SK-N-SH (cell line): ENCODE measurements at regions not wholly inside any gene's neighbourhood (a gene's known extent, or its start where the extent isn't known, plus 50 kb on each side); places are given as distances from the start of the nearest gene placed in this dataset.

ENCODE experiments used
- CTCF ChIA-PET: fragments of 300-600, 350-600 bp; formaldehyde crosslinking; extraction: SDS; loops from one replicate; lab custom pipeline; 2021; lab: Yijun Ruan, JAX
- POLR2A ChIA-PET: fragments of 350-600 bp; sonication (Branson Sonifier 250); formaldehyde crosslinking; extraction: SDS; loops from one replicate; lab custom pipeline; 2020; ENCODE audit warnings: antibody characterized with exemption, inconsistent platforms; lab: Yijun Ruan, JAX
- DNase-seq: peaks from one replicate; pipeline ENCODE4 v3.0.0; 2012
- H2AFZ ChIP-seq: fragments of 200-600 bp; sonication (generic); 2 replicates; pipeline ENCODE4 v1.8.1; 2016; ENCODE audit warnings: antibody characterized with exemption, mild to moderate bottlenecking, low read depth
- H3F3A ChIP-seq: fragments of 200-600 bp; sonication (generic); replicated peaks from 2 replicates; pipeline ENCODE3; 2016; ENCODE audit warnings: antibody characterized with exemption, mild to moderate bottlenecking; ENCODE audit not compliant: insufficient read depth
- H3K27ac ChIP-seq, 2 experiments: fragments of 200-500 bp in 1 of 2; fragments of 200-600 bp in 1 of 2; sonication (Bioruptor generic) in 1 of 2; sonication (generic), shearing (Covaris generic) in 1 of 2; 2 replicates each; pipeline versions ENCODE4 v1.5.1 to v1.6.1; 2014 to 2016; ENCODE audit warnings: low read depth in 2 of 2, inconsistent platforms in 1 of 2, low read length in 1 of 2, mild to moderate bottlenecking in 1 of 2, mixed read lengths in 1 of 2
- H3K27me3 ChIP-seq: fragments of 200-600 bp; sonication (generic), shearing (Covaris generic); 2 replicates; pipeline ENCODE4 v1.6.1; 2016; ENCODE audit warnings: mixed run types; ENCODE audit not compliant: insufficient read depth
- H3K36me3 ChIP-seq, 2 experiments: fragments of 200-500 bp in 1 of 2; fragments of 200-600 bp in 1 of 2; sonication (Bioruptor generic) in 1 of 2; sonication (generic) in 1 of 2; replicated peaks in 1 of 2; 2 replicates each; pipeline versions ENCODE3 to v1.5.1; 2014 to 2016; ENCODE audit warnings: low read length in 1 of 2, mild to moderate bottlenecking in 1 of 2; ENCODE audit not compliant: insufficient read depth in 2 of 2, control insufficient read depth in 1 of 2
- H3K4me1 ChIP-seq, 2 experiments: fragments of 200-500 bp in 1 of 2; fragments of 200-600 bp in 1 of 2; sonication (Bioruptor generic) in 1 of 2; sonication (generic), shearing (Covaris generic) in 1 of 2; 2 replicates each; pipeline versions ENCODE4 v1.5.1 to v1.6.1; 2014 to 2016; ENCODE audit warnings: low read depth in 1 of 2, low read length in 1 of 2, mixed run types in 1 of 2; ENCODE audit not compliant: insufficient read depth in 2 of 2, control insufficient read depth in 1 of 2
- H3K4me2 ChIP-seq: fragments of 200-600 bp; sonication (generic), shearing (Covaris generic); 2 replicates; pipeline ENCODE4 v1.6.1; 2017; ENCODE audit warnings: mixed run types
- H3K4me3 ChIP-seq, 2 experiments: fragments of 200-500 bp in 1 of 2; fragments of 200-600 bp in 1 of 2; sonication (Bioruptor generic) in 1 of 2; sonication (generic), shearing (Covaris generic) in 1 of 2; 2 replicates each; pipeline versions ENCODE4 v1.5.1 to v1.8.1; 2014 to 2016; ENCODE audit warnings: low read depth in 2 of 2, inconsistent platforms in 1 of 2, low read length in 1 of 2, mild to moderate bottlenecking in 1 of 2, mixed read lengths in 1 of 2, moderate library complexity in 1 of 2
- H3K79me2 ChIP-seq: fragments of 200-600 bp; sonication (generic); 2 replicates; pipeline ENCODE4 v1.8.1; 2017; ENCODE audit warnings: mild to moderate bottlenecking; ENCODE audit not compliant: insufficient read depth
- H3K9ac ChIP-seq: fragments of 200-600 bp; sonication (generic); 2 replicates; pipeline ENCODE4 v1.6.1; 2017; ENCODE audit warnings: mixed run types
- H3K9me2 ChIP-seq: fragments of 200-600 bp; sonication (generic); 2 replicates; pipeline ENCODE4 v1.6.1; 2017; ENCODE audit warnings: mixed run types
- H3K9me3 ChIP-seq: fragments of 200-600 bp; sonication (generic); 2 replicates; pipeline ENCODE4 v1.6.1; 2017; ENCODE audit warnings: mixed run types, mild to moderate bottlenecking, moderate library complexity
- H4K20me1 ChIP-seq: fragments of 200-600 bp; sonication (generic); 2 replicates; pipeline ENCODE4 v1.6.1; 2017; ENCODE audit warnings: mild to moderate bottlenecking, mixed run types; ENCODE audit not compliant: insufficient read depth
- CHD2 ChIP-seq: fragments of 150-350 bp; IDR thresholded peaks from 2 replicates; pipeline ENCODE4 v1.6.1; 2018; ENCODE audit warnings: low read length; ENCODE audit not compliant: partially characterized antibody
- CTCF ChIP-seq: fragments of 200-600 bp; sonication (generic); IDR thresholded peaks from 2 replicates; pipeline ENCODE4 v1.6.1; 2017; ENCODE audit warnings: antibody characterized with exemption, mild to moderate bottlenecking, moderate library complexity
- EP300 ChIP-seq, 2 experiments: IDR thresholded peaks; 2 replicates each; pipeline versions ENCODE4 v1.4.0 to v1.6.1; 2012; ENCODE audit warnings: borderline replicate concordance in 1 of 2, low read depth in 1 of 2, low read length in 1 of 2
- EZH2phosphoT487 ChIP-seq: fragments of 200-600 bp; sonication (generic); IDR thresholded peaks from 2 replicates; pipeline ENCODE4 v1.6.1; 2017; ENCODE audit warnings: low read depth, mixed run types, mild to moderate bottlenecking, antibody characterized with exemption, moderate library complexity, borderline replicate concordance
- FOXJ3 ChIP-seq: sonication (generic); formaldehyde crosslinking; IDR thresholded peaks from 2 replicates; pipeline ENCODE4 v1.5.1; 2020; ENCODE audit warnings: mild to moderate bottlenecking, missing genetic modification reagents
- FOXM1 ChIP-seq: IDR thresholded peaks from 2 replicates; pipeline ENCODE4 v1.4.0; 2012; ENCODE audit warnings: low read depth, mild to moderate bottlenecking
- GABPA ChIP-seq: IDR thresholded peaks from 2 replicates; pipeline ENCODE4 v1.4.0; 2012; ENCODE audit warnings: low read depth, mild to moderate bottlenecking
- GATA2 ChIP-seq: sonication (generic); formaldehyde crosslinking; IDR thresholded peaks from 2 replicates; pipeline ENCODE4 v1.5.0; 2020; ENCODE audit warnings: mild to moderate bottlenecking, missing genetic modification reagents
- IRF3 ChIP-seq: fragments of 150-350 bp; IDR thresholded peaks from 2 replicates; pipeline ENCODE4 v1.6.1; 2016; ENCODE audit warnings: mild to moderate bottlenecking, low read depth, low read length
- JUND ChIP-seq: IDR thresholded peaks from 2 replicates; pipeline ENCODE4 v1.4.0; 2012
- MAX ChIP-seq: IDR thresholded peaks from 2 replicates; pipeline ENCODE4 v1.4.0; 2012; ENCODE audit warnings: low read depth
- MEF2A ChIP-seq: IDR thresholded peaks from 2 replicates; pipeline ENCODE4 v1.4.0; 2012; ENCODE audit warnings: low read depth, borderline replicate concordance
- MXI1 ChIP-seq: IDR thresholded peaks from 2 replicates; pipeline ENCODE4 v1.6.1; 2012; ENCODE audit warnings: mild to moderate bottlenecking, low read depth, low read length, improper control_type of control experiment
- NRF1 ChIP-seq: IDR thresholded peaks from 2 replicates; pipeline ENCODE4 v1.6.1; 2012; ENCODE audit warnings: low read depth, mild to moderate bottlenecking, low read length
- RAD21 ChIP-seq: IDR thresholded peaks from 2 replicates; pipeline ENCODE4 v1.6.1; 2012; ENCODE audit warnings: mild to moderate bottlenecking, low read length
- RCOR1 ChIP-seq: fragments of 150-350 bp; IDR thresholded peaks from 2 replicates; pipeline ENCODE4 v1.6.1; 2017; ENCODE audit warnings: antibody characterized with exemption, low read length
- RFX5 ChIP-seq: IDR thresholded peaks from 2 replicates; pipeline ENCODE4 v1.6.1; 2012; ENCODE audit warnings: mild to moderate bottlenecking, improper control_type of control experiment, low read length
- SIN3A ChIP-seq: IDR thresholded peaks from 2 replicates; pipeline ENCODE4 v1.6.1; 2012; ENCODE audit warnings: low read depth, mild to moderate bottlenecking, low read length, moderate library complexity, borderline replicate concordance
- SMC3 ChIP-seq: IDR thresholded peaks from 2 replicates; pipeline ENCODE4 v1.6.1; 2012; ENCODE audit warnings: low read depth, low read length, improper control_type of control experiment
- TEAD4 ChIP-seq: IDR thresholded peaks from 2 replicates; pipeline ENCODE4 v1.4.0; 2012; ENCODE audit warnings: mild to moderate bottlenecking, borderline replicate concordance; ENCODE audit not compliant: insufficient read depth
- USF2 ChIP-seq: fragments of 150-350 bp; IDR thresholded peaks from 2 replicates; pipeline ENCODE4 v1.6.1; 2017; ENCODE audit warnings: antibody characterized with exemption, low read length, low read depth, borderline replicate concordance
- YY1 ChIP-seq: IDR thresholded peaks from 2 replicates; pipeline ENCODE4 v1.4.0; 2012; ENCODE audit warnings: low read depth, mild to moderate bottlenecking
- WGBS: methylation state at CpG from one replicate; pipeline ENCODE4 v1.1.6; 2017; ENCODE audit warnings: low lambda C conversion rate; 5-methylcytosine and 5-hydroxymethylcytosine counted together

GRCh38 chr1:199573047-199573446 lies 454.5 kb upstream of the NR5A2 start:
- no peaks in the 10 kb centered on the region for H3K27me3 ChIP-seq
- no peaks in the 10 kb centered on the region for H4K20me1 ChIP-seq
- H3K9ac ChIP-seq = no peak overlapping the region
- no peak overlapping the region for H3K27ac ChIP-seq
- ChIA-PET CTCF (no interaction called here), POLR2A (no interaction called here)
- H3K9me3 ChIP-seq = no peaks in the 10 kb centered on the region
- no peak overlapping the region for H2AFZ ChIP-seq
- no peaks in the 10 kb centered on the region for H3F3A ChIP-seq
- DNase-seq = no peak
- no peaks in the 10 kb centered on the region for H3K4me1 ChIP-seq
- WGBS = 54% methylated on average over 5 of the region's 5 CpGs
- TF ChIP-seq MAX = no peak
- TF ChIP-seq CHD2 = no peak
- TF ChIP-seq GATA2 (CRISPR knock-in tag) = no peak
- TF ChIP-seq FOXM1 = no peak
- no peak for TF ChIP-seq RAD21
- TF ChIP-seq USF2 = no peak
- no peak for TF ChIP-seq SIN3A
- TF ChIP-seq RFX5 = no peak
- TF ChIP-seq JUND = no peak
- no peak overlapping the region for H3K4me2 ChIP-seq
- H3K36me3 ChIP-seq = no peaks in the 10 kb centered on the region
- no peaks in the 10 kb centered on the region for H3K79me2 ChIP-seq
- no peaks in the 10 kb centered on the region for H3K9me2 ChIP-seq
- no peak overlapping the region for H3K4me3 ChIP-seq

GRCh38 chr1:199574950-199575349 lies 452.6 kb upstream of the NR5A2 start:
- Histone ChIP-seq H3K4me3 (no peak overlapping the region), H3K27ac (no peak overlapping the region), H4K20me1 (no peaks in the 10 kb centered on the region), H3K27me3 (no peaks in the 10 kb centered on the region), H3K4me1 (no peaks in the 10 kb centered on the region), H3K36me3 (no peaks in the 10 kb centered on the region), H3F3A (no peaks in the 10 kb centered on the region), H3K9me2 (no peaks in the 10 kb centered on the region), H3K4me2 (no peak overlapping the region), H2AFZ (no peak overlapping the region), H3K9me3 (no peaks in the 10 kb centered on the region), H3K9ac (no peak overlapping the region), H3K79me2 (no peaks in the 10 kb centered on the region)
- no peak for DNase-seq
- CTCF ChIA-PET = no interaction called here
- POLR2A ChIA-PET = no interaction called here
- WGBS = 60% methylated on average over 2 of the region's 2 CpGs
- TF ChIP-seq CTCF = no peak
- no peak for TF ChIP-seq EP300 (IDR thresholded peaks at IDR 0.05; ENCODE audit: borderline replicate concordance in 1 of 2, low read depth in 1 of 2, low read length in 1 of 2)
- no peak for TF ChIP-seq NRF1
- no peak for TF ChIP-seq GATA2 (CRISPR knock-in tag)
- TF ChIP-seq JUND = no peak
- no peak for TF ChIP-seq IRF3
- TF ChIP-seq MAX = no peak
- no peak for TF ChIP-seq TEAD4
- no peak for TF ChIP-seq FOXM1
- TF ChIP-seq MXI1 = no peak
- no peak for TF ChIP-seq GABPA
- no peak for TF ChIP-seq EZH2phosphoT487
- no peak for TF ChIP-seq USF2
- no peak for TF ChIP-seq FOXJ3
- TF ChIP-seq SMC3 = no peak
- TF ChIP-seq CHD2 = no peak
- no peak for TF ChIP-seq RCOR1
- no peak for TF ChIP-seq MEF2A
- TF ChIP-seq YY1 = no peak
